ENCODE measurements at regions not wholly inside any gene's neighbourhood (a gene's known extent, or its start where the extent isn't known, plus 50 kb on each side); places are given as distances from the start of the nearest gene placed in this dataset.
"Not testable (repeated sequence)": the region's sequence is repeated elsewhere in the genome, so short reads cannot be mapped to it uniquely, and the experiment has no call there.

- TF ChIP-seq, protein P1, sequence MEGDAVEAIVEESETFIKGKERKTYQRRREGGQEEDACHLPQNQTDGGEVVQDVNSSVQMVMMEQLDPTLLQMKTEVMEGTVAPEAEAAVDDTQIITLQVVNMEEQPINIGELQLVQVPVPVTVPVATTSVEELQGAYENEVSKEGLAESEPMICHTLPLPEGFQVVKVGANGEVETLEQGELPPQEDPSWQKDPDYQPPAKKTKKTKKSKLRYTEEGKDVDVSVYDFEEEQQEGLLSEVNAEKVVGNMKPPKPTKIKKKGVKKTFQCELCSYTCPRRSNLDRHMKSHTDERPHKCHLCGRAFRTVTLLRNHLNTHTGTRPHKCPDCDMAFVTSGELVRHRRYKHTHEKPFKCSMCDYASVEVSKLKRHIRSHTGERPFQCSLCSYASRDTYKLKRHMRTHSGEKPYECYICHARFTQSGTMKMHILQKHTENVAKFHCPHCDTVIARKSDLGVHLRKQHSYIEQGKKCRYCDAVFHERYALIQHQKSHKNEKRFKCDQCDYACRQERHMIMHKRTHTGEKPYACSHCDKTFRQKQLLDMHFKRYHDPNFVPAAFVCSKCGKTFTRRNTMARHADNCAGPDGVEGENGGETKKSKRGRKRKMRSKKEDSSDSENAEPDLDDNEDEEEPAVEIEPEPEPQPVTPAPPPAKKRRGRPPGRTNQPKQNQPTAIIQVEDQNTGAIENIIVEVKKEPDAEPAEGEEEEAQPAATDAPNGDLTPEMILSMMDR (IDR thresholded peaks at IDR 0.05; ENCODE audit: insufficient read depth, low read length, poor library complexity, severe bottlenecking): no peak
- no peak for TF ChIP-seq EZH2phosphoT487 (conservative IDR thresholded peaks at IDR 0.05; ENCODE audit: low read length)
- Histone ChIP-seq H3K27ac (ENCODE audit: low read depth, low read length) (no peak overlapping the region), H4K20me1 (ENCODE audit: low read depth, low read length) (no peaks in the 10 kb centered on the region), H3F3A (ENCODE audit: insufficient read depth) (no peaks in the 10 kb centered on the region), H3K27me3 (ENCODE audit: low read length) (no peaks in the 10 kb centered on the region), H2AFZ (ENCODE audit: low read depth, low read length, severe bottlenecking) (no peak overlapping the region), H3K4me2 (ENCODE audit: low read depth, low read length, poor library complexity, severe bottlenecking) (no peak overlapping the region), H3K79me2 (ENCODE audit: insufficient read depth, low read length) (no peaks in the 10 kb centered on the region), H3K9me3 (ENCODE audit: insufficient read depth, low read length) (no peaks in the 10 kb centered on the region), H3K36me3 (ENCODE audit: low read length) (no peaks in the 10 kb centered on the region), H3K9ac (ENCODE audit: low read length) (no peak overlapping the region), H3K9me2 (replicated peaks; ENCODE audit: insufficient read depth, low read length) (no peaks in the 10 kb centered on the region), H3K4me3 (ENCODE audit: insufficient read depth, low read length, poor library complexity, severe bottlenecking) (no peak overlapping the region)
These were observed 562.3 kb downstream of the KIF4B start for GRCh38 chr5:155575861-155576260.

- H3K79me2 ChIP-seq (ENCODE audit: insufficient read depth, low read length); H4K20me1 ChIP-seq (ENCODE audit: low read depth, low read length); H3K9ac ChIP-seq (ENCODE audit: low read length); H3K36me3 ChIP-seq (ENCODE audit: low read length); H3K27ac ChIP-seq (ENCODE audit: low read depth, low read length); H2AFZ ChIP-seq (ENCODE audit: low read depth, low read length, severe bottlenecking); H3K9me3 ChIP-seq (ENCODE audit: insufficient read depth, low read length); H3F3A ChIP-seq (ENCODE audit: insufficient read depth); H3K9me2 ChIP-seq (replicated peaks; ENCODE audit: insufficient read depth, low read length); H3K4me3 ChIP-seq (ENCODE audit: insufficient read depth, low read length, poor library complexity, severe bottlenecking); H3K27me3 ChIP-seq (ENCODE audit: low read length); H3K4me2 ChIP-seq (ENCODE audit: low read depth, low read length, poor library complexity, severe bottlenecking): not testable (repeated sequence)
These were observed 573.3 kb downstream of the KIF4B start for GRCh38 chr5:155586808-155587207.

GRCh38 chr5:155587458-155587857 lies 573.9 kb downstream of the KIF4B start:
- H2AFZ ChIP-seq (ENCODE audit: low read depth, low read length, severe bottlenecking): no peak overlapping the region
- no peaks in the 10 kb centered on the region for H3K27me3 ChIP-seq (ENCODE audit: low read length)
- no peak overlapping the region for H3K4me3 ChIP-seq (ENCODE audit: insufficient read depth, low read length, poor library complexity, severe bottlenecking)
- no peak overlapping the region for H3K4me2 ChIP-seq (ENCODE audit: low read depth, low read length, poor library complexity, severe bottlenecking)
- no peaks in the 10 kb centered on the region for H3K79me2 ChIP-seq (ENCODE audit: insufficient read depth, low read length)
- H3K9ac ChIP-seq (ENCODE audit: low read length): no peak overlapping the region
- no peaks in the 10 kb centered on the region for H3F3A ChIP-seq (ENCODE audit: insufficient read depth)
- no peak for TF ChIP-seq EZH2phosphoT487 (conservative IDR thresholded peaks at IDR 0.05; ENCODE audit: low read length)
- TF ChIP-seq, protein P1 (IDR thresholded peaks at IDR 0.05; ENCODE audit: insufficient read depth, low read length, poor library complexity, severe bottlenecking): no peak
- no peaks in the 10 kb centered on the region for H3K9me3 ChIP-seq (ENCODE audit: insufficient read depth, low read length)
- no peak overlapping the region for H3K27ac ChIP-seq (ENCODE audit: low read depth, low read length)
- no peaks in the 10 kb centered on the region for H3K36me3 ChIP-seq (ENCODE audit: low read length)
- no peaks in the 10 kb centered on the region for H3K9me2 ChIP-seq (replicated peaks; ENCODE audit: insufficient read depth, low read length)
- no peaks in the 10 kb centered on the region for H4K20me1 ChIP-seq (ENCODE audit: low read depth, low read length)

DNA sequence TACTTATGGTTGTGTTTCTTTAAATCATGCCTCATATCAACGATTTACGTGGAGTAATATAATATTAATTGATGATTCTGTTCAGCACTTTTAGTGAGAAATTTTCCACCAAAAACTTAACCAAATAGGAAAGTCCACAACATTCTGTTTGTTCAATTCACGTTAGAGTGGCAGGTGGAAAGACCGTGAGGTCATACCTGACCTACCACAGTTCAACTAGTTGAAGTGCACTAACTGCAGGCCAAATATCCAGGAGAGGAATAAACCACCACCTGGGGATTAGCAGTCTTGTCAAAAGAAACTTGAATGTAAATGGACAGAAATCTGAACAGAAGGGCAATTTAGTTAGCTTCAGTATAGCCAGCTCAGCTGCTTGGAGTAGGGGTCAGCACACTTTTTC lies 577.7 kb downstream of the KIF4B start:
- Histone ChIP-seq H3F3A (ENCODE audit: insufficient read depth) (no peaks in the 10 kb centered on the region), H3K27me3 (ENCODE audit: low read length) (no peaks in the 10 kb centered on the region), H3K79me2 (ENCODE audit: insufficient read depth, low read length) (no peaks in the 10 kb centered on the region), H3K27ac (ENCODE audit: low read depth, low read length) (no peak overlapping the region), H3K9me2 (replicated peaks; ENCODE audit: insufficient read depth, low read length) (no peaks in the 10 kb centered on the region), H2AFZ (ENCODE audit: low read depth, low read length, severe bottlenecking) (no peak overlapping the region), H4K20me1 (ENCODE audit: low read depth, low read length) (no peaks in the 10 kb centered on the region), H3K9ac (ENCODE audit: low read length) (no peak overlapping the region), H3K9me3 (ENCODE audit: insufficient read depth, low read length) (no peaks in the 10 kb centered on the region), H3K4me2 (ENCODE audit: low read depth, low read length, poor library complexity, severe bottlenecking) (no peak overlapping the region), H3K36me3 (ENCODE audit: low read length) (no peaks in the 10 kb centered on the region), H3K4me3 (ENCODE audit: insufficient read depth, low read length, poor library complexity, severe bottlenecking) (no peak overlapping the region)
- no peak for TF ChIP-seq EZH2phosphoT487 (conservative IDR thresholded peaks at IDR 0.05; ENCODE audit: low read length)
- TF ChIP-seq, protein P1 (IDR thresholded peaks at IDR 0.05; ENCODE audit: insufficient read depth, low read length, poor library complexity, severe bottlenecking): no peak
